CD8-positive, alpha-beta memory T cell (primary cell): ENCODE measurements at regions not wholly inside any gene's neighbourhood (a gene's known extent, or its start where the extent isn't known, plus 50 kb on each side); places are given as distances from the start of the nearest gene placed in this dataset.
"Not testable (repeated sequence)": the region's sequence is repeated elsewhere in the genome, so short reads cannot be mapped to it uniquely, and the experiment has no call there.

Experiments used
- CTCF ChIA-PET: fragments of 350-600 bp; sonication (Branson Sonifier 250); formaldehyde crosslinking; loops from one replicate; lab custom pipeline; 2021; ENCODE audit warnings: antibody characterized with exemption; lab: Charles Lee
- POLR2A ChIA-PET: fragments of 350-600 bp; sonication (Branson Sonifier 250); formaldehyde crosslinking; loops from one replicate; lab custom pipeline; 2021; ENCODE audit warnings: antibody characterized with exemption; lab: Charles Lee
- DNase-seq, 5 donors: peaks; one replicate each; pipeline versions ENCODE4 v3.0.0 to v3.0.0-alpha.2; 2020 to 2022; ENCODE audit warnings: mixed read lengths in 1 of 5
- H3K27ac ChIP-seq: one replicate; pipeline ENCODE4 v1.7.0; 2013; ENCODE audit warnings: low read depth, mild to moderate bottlenecking, low read length, moderate library complexity
- H3K27me3 ChIP-seq: 2 replicates; pipeline ENCODE4 v1.7.0; 2013; ENCODE audit warnings: low read length, mild to moderate bottlenecking; ENCODE audit not compliant: insufficient read depth, poor library complexity, severe bottlenecking
- H3K36me3 ChIP-seq: 2 replicates; pipeline ENCODE4 v1.7.0; 2013; ENCODE audit warnings: mild to moderate bottlenecking, low read length, moderate library complexity; ENCODE audit not compliant: insufficient read depth
- H3K4me1 ChIP-seq: 2 replicates; pipeline ENCODE4 v1.7.0; 2013; ENCODE audit warnings: mild to moderate bottlenecking, low read length, moderate library complexity; ENCODE audit not compliant: insufficient read depth
- H3K4me3 ChIP-seq: 2 replicates; pipeline ENCODE4 v1.7.0; 2013; ENCODE audit warnings: mild to moderate bottlenecking, low read length
- H3K9me3 ChIP-seq: 2 replicates; pipeline ENCODE4 v1.7.0; 2013; ENCODE audit warnings: mild to moderate bottlenecking, low read length
- H3K27ac Mint-ChIP-seq, 8 donors: one replicate each; pipeline ENCODE4 v1.8.0; 2020 to 2021; ENCODE audit warnings: mixed read lengths in 8 of 8, mild to moderate bottlenecking in 6 of 8, inconsistent platforms in 3 of 8, moderate library complexity in 3 of 8
- H3K27me3 Mint-ChIP-seq, 2 donors: one replicate each; pipeline ENCODE4 v1.8.0; 2020 to 2021; ENCODE audit warnings: mixed read lengths in 2 of 2, mild to moderate bottlenecking in 1 of 2, moderate library complexity in 1 of 2
- H3K36me3 Mint-ChIP-seq, 3 donors: one replicate each; pipeline ENCODE4 v1.8.0; 2020 to 2021; ENCODE audit warnings: mixed read lengths in 3 of 3, inconsistent platforms in 1 of 3, mild to moderate bottlenecking in 1 of 3
- H3K4me1 Mint-ChIP-seq, 3 donors: one replicate each; pipeline ENCODE4 v1.8.0; 2020 to 2021; ENCODE audit warnings: mixed read lengths in 3 of 3, inconsistent platforms in 1 of 3, mild to moderate bottlenecking in 1 of 3
- H3K4me3 Mint-ChIP-seq, 7 donors: one replicate each; pipeline ENCODE4 v1.8.0; 2020 to 2021; ENCODE audit warnings: mixed read lengths in 7 of 7, mild to moderate bottlenecking in 6 of 7, moderate library complexity in 4 of 7, inconsistent platforms in 2 of 7
- H3K9me3 Mint-ChIP-seq, 5 donors: one replicate each; pipeline ENCODE4 v1.8.0; 2020 to 2022; ENCODE audit warnings: mixed read lengths in 5 of 5, mild to moderate bottlenecking in 3 of 5, moderate library complexity in 2 of 5, inconsistent platforms in 1 of 5

GRCh38 chr3:94627689-94628088, 564.8 kb downstream of the NSUN3 start:
- H3K9me3 Mint-ChIP-seq = peaks cover 0 to 18% (median 14%) of the 10 kb centered on the region in 5 donors
- H3K4me3 ChIP-seq = no peak overlapping the region
- DNase-seq = no peak
- H3K4me1 ChIP-seq = no peaks in the 10 kb centered on the region
- H3K4me1 Mint-ChIP-seq = no peaks in the 10 kb centered on the region
- H3K9me3 ChIP-seq = no peaks in the 10 kb centered on the region
- ChIA-PET POLR2A (no interaction called here), CTCF (no interaction called here)
- no peaks in the 10 kb centered on the region for H3K27me3 ChIP-seq
- H3K27ac ChIP-seq = no peak overlapping the region
- H3K36me3 Mint-ChIP-seq = no peaks in the 10 kb centered on the region
- no peak overlapping the region for H3K27ac Mint-ChIP-seq
- no peaks in the 10 kb centered on the region for H3K36me3 ChIP-seq
- no peak overlapping the region for H3K4me3 Mint-ChIP-seq
- no peaks in the 10 kb centered on the region for H3K27me3 Mint-ChIP-seq

DNA sequence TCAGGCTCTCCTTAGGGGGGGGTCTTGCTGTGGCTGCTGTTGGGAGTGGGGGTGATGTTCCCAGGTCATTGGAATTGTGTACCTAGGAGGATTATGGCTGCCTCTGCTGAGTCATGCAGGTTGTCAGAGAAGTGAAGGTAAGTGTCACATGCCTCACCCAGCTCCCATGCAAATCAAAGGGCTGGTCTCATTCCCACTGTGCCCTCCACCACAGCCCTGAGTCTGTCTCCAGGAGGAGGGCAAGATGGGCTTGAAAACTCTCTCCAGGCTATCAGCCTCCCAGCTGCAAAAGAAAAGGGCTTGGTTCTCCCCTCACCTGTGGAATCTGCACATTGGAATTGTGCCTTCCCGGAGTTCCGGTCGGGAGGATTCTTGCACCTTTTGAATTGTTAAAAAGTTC, 580.5 kb downstream of the NSUN3 start:
- Mint-ChIP-seq H3K27me3 (no peaks in the 10 kb centered on the region), H3K4me3 (no peak overlapping the region), H3K27ac (no peak overlapping the region), H3K4me1 (no peaks in the 10 kb centered on the region), H3K9me3 (peaks cover 4 to 18% (median 8%) of the 10 kb centered on the region in 5 donors), H3K36me3 (no peaks in the 10 kb centered on the region)
- Histone ChIP-seq H3K36me3 (no peaks in the 10 kb centered on the region), H3K27me3 (no peaks in the 10 kb centered on the region), H3K4me1 (no peaks in the 10 kb centered on the region), H3K27ac (no peak overlapping the region), H3K9me3 (no peaks in the 10 kb centered on the region), H3K4me3 (no peak overlapping the region)
- POLR2A ChIA-PET = no interaction called here
- no peak for DNase-seq
- CTCF ChIA-PET = no interaction called here

GRCh38 chr3:94645790-94646189, 582.9 kb downstream of the NSUN3 start:
- Mint-ChIP-seq H3K9me3 (peaks cover 4 to 15% (median 8%) of the 10 kb centered on the region in 5 donors), H3K4me1 (no peaks in the 10 kb centered on the region), H3K36me3 (no peaks in the 10 kb centered on the region), H3K27ac (no peak overlapping the region), H3K27me3 (no peaks in the 10 kb centered on the region), H3K4me3 (no peak overlapping the region)
- DNase-seq = no peak
- Histone ChIP-seq H3K27ac (no peak overlapping the region), H3K4me3 (no peak overlapping the region), H3K27me3 (no peaks in the 10 kb centered on the region), H3K4me1 (no peaks in the 10 kb centered on the region), H3K36me3 (no peaks in the 10 kb centered on the region), H3K9me3 (no peaks in the 10 kb centered on the region)
- POLR2A ChIA-PET = no interaction called here
- CTCF ChIA-PET = no interaction called here

- no peaks in the 10 kb centered on the region for H3K36me3 Mint-ChIP-seq
- H3K4me3 Mint-ChIP-seq = no peak overlapping the region
- H3K27ac ChIP-seq = no peak overlapping the region
- H3K36me3 ChIP-seq = no peaks in the 10 kb centered on the region
- no peak for DNase-seq
- no peak overlapping the region for H3K27ac Mint-ChIP-seq
- CTCF ChIA-PET = no interaction called here
- no peaks in the 10 kb centered on the region for H3K9me3 ChIP-seq
- no peaks in the 10 kb centered on the region for H3K27me3 Mint-ChIP-seq
- no peaks in the 10 kb centered on the region for H3K4me1 ChIP-seq
- no peaks in the 10 kb centered on the region for H3K27me3 ChIP-seq
- peaks cover 0 to 15% (median 5%) of the 10 kb centered on the region in 5 donors for H3K9me3 Mint-ChIP-seq
- POLR2A ChIA-PET = no interaction called here
- no peaks in the 10 kb centered on the region for H3K4me1 Mint-ChIP-seq
- H3K4me3 ChIP-seq = no peak overlapping the region
Observed at GRCh38 chr3:94647131-94647530, 584.3 kb downstream of the NSUN3 start.

GRCh38 chr3:94648270-94649180, 585.7 kb downstream of the NSUN3 start:
- DNase-seq, H3K4me1 ChIP-seq, H3K27me3 Mint-ChIP-seq, H3K27ac ChIP-seq, POLR2A ChIA-PET, H3K4me3 Mint-ChIP-seq, H3K36me3 ChIP-seq, H3K4me3 ChIP-seq, H3K9me3 ChIP-seq, H3K4me1 Mint-ChIP-seq, H3K36me3 Mint-ChIP-seq, H3K27me3 ChIP-seq, CTCF ChIA-PET, H3K27ac Mint-ChIP-seq: not testable (repeated sequence)
- H3K9me3 Mint-ChIP-seq = peaks cover 0 to 24% (median 3%) of the 10 kb centered on the region in 5 donors

DNA sequence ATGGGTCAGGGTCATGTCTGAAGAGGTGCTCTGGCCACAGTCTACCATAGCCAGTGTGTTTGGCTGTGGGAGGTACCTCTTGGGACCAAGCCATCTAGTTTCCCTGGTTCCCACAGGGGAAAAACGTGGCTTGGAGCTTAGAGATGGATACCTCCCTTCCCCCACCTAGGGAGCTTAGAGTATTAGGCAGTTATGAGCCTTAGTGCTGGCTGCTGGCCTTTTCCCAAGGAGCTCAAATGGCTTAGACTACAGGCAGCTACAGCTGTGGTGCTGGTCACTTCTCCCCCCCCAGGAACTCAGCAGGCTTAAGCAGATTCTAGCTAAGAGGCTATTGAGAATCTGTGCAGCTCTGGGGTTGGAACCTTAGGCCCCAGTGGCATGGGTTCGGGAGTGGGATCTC, 591.2 kb downstream of the NSUN3 start:
- no peak overlapping the region for H3K4me3 ChIP-seq
- CTCF ChIA-PET = no interaction called here
- no peaks in the 10 kb centered on the region for H3K4me1 Mint-ChIP-seq

DNA sequence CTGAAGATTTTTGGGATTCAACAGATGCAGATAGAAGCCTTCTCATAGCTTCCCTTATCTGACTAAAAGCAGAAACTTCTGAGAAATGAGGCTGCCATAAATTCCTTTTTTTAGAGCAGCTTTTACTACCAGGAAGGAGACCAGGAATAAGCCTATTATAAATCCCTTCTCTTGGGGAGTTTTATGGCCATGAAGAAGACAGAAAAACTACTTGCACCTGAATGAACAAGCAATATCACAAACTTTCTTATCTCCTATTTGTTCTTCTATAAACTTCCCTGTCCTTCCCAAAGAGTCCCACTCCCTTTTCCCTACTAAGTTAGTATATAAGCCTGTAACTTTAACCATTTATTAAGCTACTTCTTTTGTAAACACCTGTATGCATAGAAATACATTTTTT, 603.1 kb downstream of the NSUN3 start:
- no peaks in the 10 kb centered on the region for H3K9me3 ChIP-seq
- H3K27ac ChIP-seq = no peak overlapping the region
- no peaks in the 10 kb centered on the region for H3K4me1 ChIP-seq
- H3K36me3 Mint-ChIP-seq = peaks cover 0 to 2% (median 0%) of the 10 kb centered on the region in 3 donors
- no peak overlapping the region for H3K4me3 ChIP-seq
- ChIA-PET POLR2A (no interaction called here), CTCF (no interaction called here)
- no peak overlapping the region for H3K27ac Mint-ChIP-seq
- no peak overlapping the region for H3K4me3 Mint-ChIP-seq
- no peaks in the 10 kb centered on the region for H3K36me3 ChIP-seq
- no peak for DNase-seq
- H3K27me3 ChIP-seq = no peaks in the 10 kb centered on the region
- H3K4me1 Mint-ChIP-seq = no peaks in the 10 kb centered on the region
- no peaks in the 10 kb centered on the region for H3K27me3 Mint-ChIP-seq
- H3K9me3 Mint-ChIP-seq = peaks cover 0 to 7% (median 5%) of the 10 kb centered on the region in 5 donors

More for the DNA sequence above, 591.2 kb downstream of the NSUN3 start:
- Histone ChIP-seq H3K9me3 (no peaks in the 10 kb centered on the region), H3K27ac (no peak overlapping the region), H3K27me3 (no peaks in the 10 kb centered on the region), H3K4me1 (no peaks in the 10 kb centered on the region), H3K36me3 (no peaks in the 10 kb centered on the region)
- Mint-ChIP-seq H3K27ac (no peak overlapping the region), H3K27me3 (no peaks in the 10 kb centered on the region), H3K4me3 (no peak overlapping the region), H3K36me3 (no peaks in the 10 kb centered on the region), H3K9me3 (peaks cover 2 to 23% (median 4%) of the 10 kb centered on the region in 5 donors)
- POLR2A ChIA-PET = no interaction called here
- no peak for DNase-seq

GRCh38 chr3:94671078-94671477, 608.2 kb downstream of the NSUN3 start:
- no peaks in the 10 kb centered on the region for H3K9me3 ChIP-seq
- H3K27ac ChIP-seq = no peak overlapping the region
- H3K9me3 Mint-ChIP-seq = peaks cover 0 to 9% (median 2%) of the 10 kb centered on the region in 5 donors
- ChIA-PET CTCF (no interaction called here), POLR2A (no interaction called here)
- H3K4me3 Mint-ChIP-seq = no peak overlapping the region
- no peaks in the 10 kb centered on the region for H3K27me3 ChIP-seq
- H3K4me3 ChIP-seq = no peak overlapping the region
- H3K36me3 Mint-ChIP-seq = peaks cover 0 to 2% (median 0%) of the 10 kb centered on the region in 3 donors
- no peaks in the 10 kb centered on the region for H3K4me1 ChIP-seq
- no peak overlapping the region for H3K27ac Mint-ChIP-seq
- no peaks in the 10 kb centered on the region for H3K27me3 Mint-ChIP-seq
- H3K36me3 ChIP-seq = no peaks in the 10 kb centered on the region
- DNase-seq = no peak
- no peaks in the 10 kb centered on the region for H3K4me1 Mint-ChIP-seq
